ENCODE measurements at regions not wholly inside any gene's neighbourhood (a gene's known extent, or its start where the extent isn't known, plus 50 kb on each side); places are given as distances from the start of the nearest gene placed in this dataset.

DNA sequence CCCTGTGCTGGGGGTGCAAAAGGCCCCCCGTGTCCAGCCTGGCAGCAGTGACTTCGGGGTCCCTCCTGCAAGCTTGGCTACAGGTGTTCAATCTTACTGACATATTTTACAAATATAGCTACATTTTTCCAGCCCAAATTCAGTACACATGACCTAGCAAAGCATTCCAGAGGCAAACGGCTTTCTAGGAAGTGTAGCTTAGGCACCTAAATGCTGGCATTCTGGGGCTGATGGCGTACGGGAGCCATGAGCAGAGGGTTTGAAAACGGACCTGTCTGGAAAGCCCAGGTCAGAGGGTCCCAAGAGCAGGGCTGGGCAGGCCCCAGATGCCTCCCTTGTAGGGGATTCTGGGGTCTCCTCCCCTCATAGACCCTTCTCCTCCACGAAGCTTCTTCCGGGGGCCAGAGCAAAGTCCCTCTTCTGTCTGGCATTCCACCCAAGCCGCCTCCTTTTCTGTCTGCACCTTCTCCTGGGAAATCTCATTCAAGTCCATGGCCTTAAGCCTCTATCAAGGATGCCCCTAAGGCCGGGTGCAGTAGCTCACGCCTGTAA lies 63.3 kb upstream of the ASAP2 start:
- TF ChIP-seq POLR2A (IDR thresholded peaks at IDR 0.05) (no peak), POLR2AphosphoS5 (IDR thresholded peaks at IDR 0.05) (no peak)
- TF ChIP-seq, protein P1, sequence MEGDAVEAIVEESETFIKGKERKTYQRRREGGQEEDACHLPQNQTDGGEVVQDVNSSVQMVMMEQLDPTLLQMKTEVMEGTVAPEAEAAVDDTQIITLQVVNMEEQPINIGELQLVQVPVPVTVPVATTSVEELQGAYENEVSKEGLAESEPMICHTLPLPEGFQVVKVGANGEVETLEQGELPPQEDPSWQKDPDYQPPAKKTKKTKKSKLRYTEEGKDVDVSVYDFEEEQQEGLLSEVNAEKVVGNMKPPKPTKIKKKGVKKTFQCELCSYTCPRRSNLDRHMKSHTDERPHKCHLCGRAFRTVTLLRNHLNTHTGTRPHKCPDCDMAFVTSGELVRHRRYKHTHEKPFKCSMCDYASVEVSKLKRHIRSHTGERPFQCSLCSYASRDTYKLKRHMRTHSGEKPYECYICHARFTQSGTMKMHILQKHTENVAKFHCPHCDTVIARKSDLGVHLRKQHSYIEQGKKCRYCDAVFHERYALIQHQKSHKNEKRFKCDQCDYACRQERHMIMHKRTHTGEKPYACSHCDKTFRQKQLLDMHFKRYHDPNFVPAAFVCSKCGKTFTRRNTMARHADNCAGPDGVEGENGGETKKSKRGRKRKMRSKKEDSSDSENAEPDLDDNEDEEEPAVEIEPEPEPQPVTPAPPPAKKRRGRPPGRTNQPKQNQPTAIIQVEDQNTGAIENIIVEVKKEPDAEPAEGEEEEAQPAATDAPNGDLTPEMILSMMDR (IDR thresholded peaks at IDR 0.05): no peak

Measured in stomach (tissue), 4 donors.